Gastrocnemius medialis (tissue), 4 donors: ENCODE measurements at regions not wholly inside any gene's neighbourhood (a gene's known extent, or its start where the extent isn't known, plus 50 kb on each side); places are given as distances from the start of the nearest gene placed in this dataset.

ENCODE experiments used
- POLR2A ChIP-seq, 2 donors: fragments of 450-650 bp; IDR thresholded peaks; one replicate each; pipeline ENCODE4 v1.6.1; 2017; ENCODE audit warnings: antibody characterized with exemption in 2 of 2, mild to moderate bottlenecking in 2 of 2, moderate library complexity in 2 of 2
- TF ChIP-seq, protein P1 (sequence below), 5 experiments: fragments of 450-650 bp in 3 of 5; fragments of 200-600 bp in 2 of 5; sonication (generic) in 2 of 5; IDR thresholded peaks in 4 of 5; conservative IDR thresholded peaks in 1 of 5; 1 replicate in 4 of 5; 2 replicates in 1 of 5; pipeline ENCODE4 v1.5.1; 2016 to 2019; ENCODE audit warnings: antibody characterized with exemption in 5 of 5, mild to moderate bottlenecking in 3 of 5, moderate library complexity in 3 of 5

DNA sequence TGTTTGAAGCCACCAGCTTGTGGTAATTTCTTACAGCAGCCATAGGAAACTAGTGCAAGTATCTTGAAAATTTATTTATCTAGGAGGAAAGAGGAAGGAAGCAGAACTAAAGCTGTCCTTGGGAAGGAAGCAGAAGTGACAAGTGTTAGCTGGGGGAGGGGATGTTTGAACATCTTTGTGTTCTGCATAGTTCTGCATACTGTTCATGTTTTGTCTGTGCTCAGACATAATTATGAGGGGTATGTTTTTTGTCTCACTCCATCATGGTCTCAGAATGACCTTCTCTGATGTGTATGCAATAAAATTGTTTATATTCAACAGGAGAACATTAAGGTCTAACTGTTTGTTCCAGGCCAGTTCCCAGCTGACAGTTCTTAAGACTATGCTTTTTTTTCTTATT lies 606.5 kb downstream of the GALC start:
- TF ChIP-seq, protein P1, sequence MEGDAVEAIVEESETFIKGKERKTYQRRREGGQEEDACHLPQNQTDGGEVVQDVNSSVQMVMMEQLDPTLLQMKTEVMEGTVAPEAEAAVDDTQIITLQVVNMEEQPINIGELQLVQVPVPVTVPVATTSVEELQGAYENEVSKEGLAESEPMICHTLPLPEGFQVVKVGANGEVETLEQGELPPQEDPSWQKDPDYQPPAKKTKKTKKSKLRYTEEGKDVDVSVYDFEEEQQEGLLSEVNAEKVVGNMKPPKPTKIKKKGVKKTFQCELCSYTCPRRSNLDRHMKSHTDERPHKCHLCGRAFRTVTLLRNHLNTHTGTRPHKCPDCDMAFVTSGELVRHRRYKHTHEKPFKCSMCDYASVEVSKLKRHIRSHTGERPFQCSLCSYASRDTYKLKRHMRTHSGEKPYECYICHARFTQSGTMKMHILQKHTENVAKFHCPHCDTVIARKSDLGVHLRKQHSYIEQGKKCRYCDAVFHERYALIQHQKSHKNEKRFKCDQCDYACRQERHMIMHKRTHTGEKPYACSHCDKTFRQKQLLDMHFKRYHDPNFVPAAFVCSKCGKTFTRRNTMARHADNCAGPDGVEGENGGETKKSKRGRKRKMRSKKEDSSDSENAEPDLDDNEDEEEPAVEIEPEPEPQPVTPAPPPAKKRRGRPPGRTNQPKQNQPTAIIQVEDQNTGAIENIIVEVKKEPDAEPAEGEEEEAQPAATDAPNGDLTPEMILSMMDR (IDR thresholded peaks at IDR 0.05 in 4 of 5, conservative IDR thresholded peaks at IDR 0.05 in 1 of 5) = no peak
- no peak for TF ChIP-seq POLR2A (IDR thresholded peaks at IDR 0.05)
